ENCODE measurements at regions not wholly inside any gene's neighbourhood (a gene's known extent, or its start where the extent isn't known, plus 50 kb on each side); places are given as distances from the start of the nearest gene placed in this dataset.

- H3K4me3 ChIP-seq (replicated peaks in 1 of 2; ENCODE audit: low read depth in 2 of 2, low read length in 2 of 2) = no peak overlapping the region
- TF ChIP-seq CTCF (IDR thresholded peaks at IDR 0.05; ENCODE audit: low read depth, low read length) = no peak
- no peak for DNase-seq (ENCODE audit: low read depth in 2 of 2)
Observed at GRCh38 chr1:177796561-177796960, 173.3 kb downstream of the SEC16B start.

GRCh38 chr1:177794376-177794991 is 175.4 kb downstream of the SEC16B start:
- TF ChIP-seq CTCF (IDR thresholded peaks at IDR 0.05; ENCODE audit: low read depth, low read length) = no peak
- no peak overlapping the region for H3K4me3 ChIP-seq (replicated peaks in 1 of 2; ENCODE audit: low read depth in 2 of 2, low read length in 2 of 2)
- no peak for DNase-seq (ENCODE audit: low read depth in 2 of 2)

GRCh38 chr1:177793900-177794299 is 176.0 kb downstream of the SEC16B start:
- DNase-seq (ENCODE audit: low read depth in 2 of 2) = no peak
- TF ChIP-seq CTCF (IDR thresholded peaks at IDR 0.05; ENCODE audit: low read depth, low read length) = no peak
- H3K4me3 ChIP-seq (replicated peaks in 1 of 2; ENCODE audit: low read depth in 2 of 2, low read length in 2 of 2) = no peak overlapping the region

- TF ChIP-seq CTCF (IDR thresholded peaks at IDR 0.05; ENCODE audit: low read depth, low read length) = no peak
- no peak for DNase-seq (ENCODE audit: low read depth in 2 of 2)
- no peak overlapping the region for H3K4me3 ChIP-seq (replicated peaks in 1 of 2; ENCODE audit: low read depth in 2 of 2, low read length in 2 of 2)
Observed at GRCh38 chr1:177790566-177790965, 179.3 kb downstream of the SEC16B start.

- no peak for DNase-seq (ENCODE audit: low read depth in 2 of 2)
- H3K4me3 ChIP-seq (replicated peaks in 1 of 2; ENCODE audit: low read depth in 2 of 2, low read length in 2 of 2) = no peak overlapping the region
Observed at GRCh38 chr1:177789956-177790355, 179.9 kb downstream of the SEC16B start.

GRCh38 chr1:177786176-177786745 is 183.6 kb downstream of the SEC16B start:
- TF ChIP-seq CTCF (IDR thresholded peaks at IDR 0.05; ENCODE audit: low read depth, low read length) = no peak

More at GRCh38 chr1:177789956-177790355, 179.9 kb downstream of the SEC16B start:
- no peak for TF ChIP-seq CTCF (IDR thresholded peaks at IDR 0.05; ENCODE audit: low read depth, low read length)

GRCh38 chr1:177784936-177785335 is 184.9 kb downstream of the SEC16B start:
- no peak for TF ChIP-seq CTCF (IDR thresholded peaks at IDR 0.05; ENCODE audit: low read depth, low read length)
- H3K4me3 ChIP-seq (replicated peaks in 1 of 2; ENCODE audit: low read depth in 2 of 2, low read length in 2 of 2) = no peak overlapping the region
- no peak for DNase-seq (ENCODE audit: low read depth in 2 of 2)

More at GRCh38 chr1:177786176-177786745, 183.6 kb downstream of the SEC16B start:
- no peak overlapping the region for H3K4me3 ChIP-seq (replicated peaks in 1 of 2; ENCODE audit: low read depth in 2 of 2, low read length in 2 of 2)
- no peak for DNase-seq (ENCODE audit: low read depth in 2 of 2)
